GM18507 (cell line): ENCODE measurements at regions not wholly inside any gene's neighbourhood (a gene's known extent, or its start where the extent isn't known, plus 50 kb on each side); places are given as distances from the start of the nearest gene placed in this dataset.

Experiments
- DNase-seq: peaks from one replicate; pipeline ENCODE4 v3.0.0; 2011; ENCODE audit warnings: low read depth; ENCODE audit not compliant: insufficient read length; ENCODE audit errors: extremely low spot score
- FAIRE-seq: peaks from 2 replicates; lab custom pipeline; 2011; peaks lifted over from hg19 to GRCh38; lab: Jason Lieb, UNC

- DNase-seq = no peak
- FAIRE-seq = no peak
Observed at GRCh38 chr3:151935446-151935845, 62.0 kb downstream of the SUCNR1 start.

DNA sequence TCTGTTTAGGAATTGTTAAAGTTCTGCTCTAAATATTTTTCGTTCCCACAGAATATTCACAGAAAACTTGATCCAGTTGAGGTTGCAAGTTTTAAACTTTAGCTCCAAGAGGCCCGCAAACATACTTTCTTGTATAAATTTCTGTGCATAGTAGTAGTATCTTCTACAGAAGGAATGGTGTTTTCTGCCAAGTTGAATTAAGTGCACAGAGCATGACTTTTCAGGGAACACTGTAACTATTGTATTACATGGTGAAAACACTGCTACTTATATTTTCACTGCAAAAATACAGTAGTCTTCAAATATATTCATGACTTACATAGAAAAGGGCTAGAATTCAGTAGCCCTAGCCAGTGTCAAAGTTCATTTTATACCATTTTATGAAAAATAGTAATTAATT lies 67.0 kb downstream of the SUCNR1 start:
- DNase-seq (no peak), FAIRE-seq (no peak)

- DNase-seq (no peak), FAIRE-seq (no peak)
Observed at GRCh38 chr3:151943539-151943938, 70.1 kb downstream of the SUCNR1 start.

GRCh38 chr3:151944356-151944755 lies 70.9 kb downstream of the SUCNR1 start:
- FAIRE-seq (no peak), DNase-seq (no peak)

DNA sequence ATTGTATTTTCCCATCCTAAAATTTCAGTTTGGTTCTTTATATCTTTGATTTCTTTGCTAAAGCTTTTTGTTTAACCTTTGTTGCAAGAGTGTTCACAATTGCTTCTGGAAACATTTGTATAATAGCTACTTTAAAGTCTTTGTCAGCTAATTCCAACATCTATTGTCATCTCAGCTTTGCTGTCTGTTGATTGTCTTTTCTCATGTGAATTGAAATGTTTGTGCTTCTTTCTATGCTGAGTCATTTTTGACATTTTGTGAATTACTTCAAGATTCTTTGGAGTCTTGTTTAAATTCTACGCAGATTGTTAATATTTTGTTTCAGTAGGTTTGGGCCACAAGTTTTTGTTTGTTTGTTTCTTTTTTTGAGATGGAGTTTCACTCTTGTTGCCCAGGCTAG lies 73.2 kb downstream of the SUCNR1 start:
- DNase-seq (no peak), FAIRE-seq (no peak)

DNA sequence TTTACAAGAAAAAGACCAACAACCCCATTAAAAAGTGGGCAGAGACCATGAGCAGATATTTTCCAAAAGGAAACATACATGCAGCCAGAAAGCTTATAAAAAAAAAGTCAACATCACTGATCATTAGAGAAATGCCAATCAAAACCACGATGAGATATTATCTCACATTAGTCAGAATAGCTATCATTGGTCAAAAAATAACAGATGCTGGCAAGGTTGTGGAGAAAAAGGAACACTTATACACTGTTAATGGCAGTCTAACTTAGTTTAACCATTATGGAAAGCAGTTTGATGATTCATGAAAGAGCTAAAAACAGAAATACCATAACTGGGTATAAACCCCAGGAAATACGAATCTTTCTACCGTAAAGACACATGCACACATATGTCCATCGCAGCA lies 76.3 kb downstream of the SUCNR1 start:
- no peak for FAIRE-seq

DNA sequence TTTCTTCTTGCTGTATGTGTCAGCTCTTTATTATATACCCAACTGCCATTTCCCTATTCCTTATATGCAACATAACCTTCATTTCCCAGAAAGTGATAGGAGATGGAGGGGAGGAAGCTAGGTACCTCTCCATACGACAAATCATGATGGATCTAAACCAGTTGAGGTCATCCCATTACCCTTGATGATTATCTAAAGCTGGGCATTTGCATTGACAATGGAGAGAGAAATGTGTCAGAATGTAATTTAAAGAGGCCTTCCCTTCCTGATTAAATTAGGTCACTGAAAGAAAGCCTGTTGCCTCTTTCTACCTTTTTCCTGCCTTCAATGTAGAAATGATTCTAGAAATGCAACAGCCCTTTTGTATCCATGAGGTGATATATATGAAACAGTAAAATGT lies 81.9 kb downstream of the SUCNR1 start:
- DNase-seq (no peak), FAIRE-seq (no peak)

More for the DNA sequence above, 76.3 kb downstream of the SUCNR1 start:
- no peak for DNase-seq

GRCh38 chr3:151960961-151961580 lies 87.6 kb downstream of the SUCNR1 start:
- DNase-seq = no peak
- no peak for FAIRE-seq

GRCh38 chr3:151962352-151962751 lies 88.9 kb downstream of the SUCNR1 start:
- FAIRE-seq (no peak), DNase-seq (no peak)

- FAIRE-seq (no peak), DNase-seq (no peak)
Observed at GRCh38 chr3:151962912-151963311, 89.5 kb downstream of the SUCNR1 start.

- DNase-seq (no peak), FAIRE-seq (no peak)
Observed at GRCh38 chr3:151964743-151965142, 91.3 kb downstream of the SUCNR1 start.

- FAIRE-seq (no peak), DNase-seq (no peak)
Observed at GRCh38 chr3:151969026-151969642, 95.7 kb downstream of the SUCNR1 start.

- DNase-seq (no peak), FAIRE-seq (no peak)
Observed at GRCh38 chr3:151971814-151972579, 98.6 kb downstream of the SUCNR1 start.

- DNase-seq = no peak
- no peak for FAIRE-seq
Observed at GRCh38 chr3:151974067-151974466, 100.6 kb downstream of the SUCNR1 start.

DNA sequence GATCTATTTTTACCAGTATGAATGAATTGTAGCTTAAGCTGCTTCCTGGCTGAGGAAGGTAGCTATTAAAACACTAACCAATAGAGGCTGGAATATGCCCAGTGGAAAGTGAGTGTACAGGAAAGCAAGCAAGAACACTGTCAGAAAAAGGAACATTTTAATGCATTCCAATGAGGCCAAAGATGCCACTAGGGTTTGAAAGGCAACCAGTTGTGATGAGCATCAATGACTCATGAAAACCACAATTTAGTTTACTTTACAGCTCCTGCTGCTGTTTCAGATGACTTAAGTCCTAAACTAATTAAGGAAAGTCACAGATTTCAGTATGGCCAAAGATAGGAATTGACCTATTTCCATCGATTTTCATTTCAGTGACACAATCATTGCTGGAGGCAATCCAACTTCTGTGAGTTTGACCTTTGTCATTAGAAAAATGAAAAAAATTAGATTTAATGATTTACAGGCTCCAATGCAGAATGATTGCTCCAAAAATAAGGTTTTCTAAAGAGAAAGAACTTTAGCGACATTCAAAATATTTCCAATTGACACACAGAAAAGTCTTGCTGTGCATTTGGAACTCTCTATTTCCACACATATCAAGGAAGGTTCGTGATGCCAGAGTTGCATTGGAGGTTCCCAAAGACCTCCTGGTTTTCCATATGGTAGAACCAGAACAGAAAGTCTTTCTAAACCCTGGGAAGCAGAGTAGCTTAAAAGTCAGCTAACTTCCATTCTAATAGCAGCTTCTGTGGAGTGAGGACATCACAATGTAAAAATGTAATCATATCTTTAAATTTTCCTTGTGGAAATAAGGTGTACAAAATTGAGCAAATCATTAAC lies 103.0 kb downstream of the SUCNR1 start:
- no peak for DNase-seq

DNA sequence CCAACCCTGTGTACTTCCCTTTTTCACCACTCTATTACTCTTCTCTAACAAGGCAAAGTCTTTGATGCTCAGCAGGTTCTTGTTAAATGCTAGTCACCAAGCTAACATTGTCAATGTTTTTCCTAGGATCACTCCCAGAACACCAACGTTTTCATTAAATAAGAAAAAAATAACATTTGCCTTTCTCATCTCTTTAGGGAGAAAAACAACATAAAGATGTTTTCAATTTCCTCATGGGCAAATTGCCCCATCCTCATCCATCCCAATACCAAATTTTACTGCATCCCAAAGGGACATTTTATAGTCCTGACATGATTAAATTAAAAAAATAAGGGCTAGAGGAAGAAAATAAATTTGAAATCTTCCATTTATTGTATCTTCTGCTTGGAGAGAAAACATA lies 106.5 kb downstream of the SUCNR1 start:
- FAIRE-seq (no peak), DNase-seq (no peak)

More for the DNA sequence above, 103.0 kb downstream of the SUCNR1 start:
- peak; percentile 21 for FAIRE-seq

GRCh38 chr3:151983538-151983937 lies 110.1 kb downstream of the SUCNR1 start:
- no peak for FAIRE-seq

GRCh38 chr3:151985787-151986430 lies 112.5 kb downstream of the SUCNR1 start:
- FAIRE-seq (no peak), DNase-seq (no peak)

More at GRCh38 chr3:151983538-151983937, 110.1 kb downstream of the SUCNR1 start:
- no peak for DNase-seq

DNA sequence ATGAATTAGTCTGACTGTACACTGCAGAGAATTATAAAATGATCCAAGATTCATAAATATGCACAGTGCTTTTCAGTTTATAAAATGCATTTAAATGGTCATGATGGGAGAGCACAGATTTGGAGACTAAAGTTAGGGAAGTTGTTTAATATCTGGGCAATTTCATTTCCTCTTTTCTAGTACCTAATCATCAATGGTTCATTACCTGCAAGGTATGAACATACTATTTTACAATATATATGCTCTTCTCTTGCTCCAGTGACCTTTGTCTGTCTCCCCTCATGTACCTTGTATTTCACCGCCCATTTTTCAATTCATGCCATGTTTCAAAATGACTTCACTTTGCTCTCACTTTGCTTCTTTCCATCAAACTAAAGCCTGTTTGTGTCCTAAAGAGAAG lies 114.5 kb downstream of the SUCNR1 start:
- no peak for DNase-seq
- no peak for FAIRE-seq
